GM18951 (cell line): ENCODE measurements at regions not wholly inside any gene's neighbourhood (a gene's known extent, or its start where the extent isn't known, plus 50 kb on each side); places are given as distances from the start of the nearest gene placed in this dataset.

Source experiments
- POLR2A ChIP-seq: IDR thresholded peaks from 4 replicates; pipeline ENCODE4 v1.6.1; 2011; ENCODE audit warnings: mild to moderate bottlenecking; ENCODE audit not compliant: insufficient read length, insufficient read depth; ENCODE audit errors: extremely low read depth
- in situ Hi-C: fragments of 300-500 bp; cut with MboI; formaldehyde crosslinking; loops from one replicate; pipeline ENCODE4 v1.12.0; 2022; ENCODE audit warnings: low sequenced_read_pairs, mixed read lengths, inconsistent platforms; ENCODE audit not compliant: unreplicated experiment

GRCh38 chr21:27646691-27647090, 679.8 kb upstream of the ADAMTS5 start:
- no peak for TF ChIP-seq POLR2A
- in situ Hi-C loops, result no loop called here

- no peak for TF ChIP-seq POLR2A
Measured at GRCh38 chr21:27646056-27646455, 679.2 kb upstream of the ADAMTS5 start.

DNA sequence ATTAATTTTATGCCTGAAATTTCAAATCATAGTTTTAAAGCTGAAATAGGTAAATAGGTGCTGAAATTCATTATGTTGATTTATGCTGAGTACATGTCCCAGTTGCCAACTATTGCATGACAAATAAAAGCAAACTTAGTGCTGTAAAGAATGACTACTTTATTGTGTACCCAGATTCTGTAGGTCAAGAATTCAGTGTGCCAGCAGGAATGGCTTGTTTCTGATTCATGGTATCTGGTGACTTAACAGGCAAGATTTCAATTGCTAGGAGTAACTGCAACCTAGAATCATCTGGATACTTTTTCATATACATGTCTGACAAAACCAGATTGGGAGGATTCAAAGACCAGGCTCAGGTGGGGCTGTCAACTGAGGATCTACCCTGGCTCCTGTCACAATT, 678.4 kb upstream of the ADAMTS5 start:
- no peak for TF ChIP-seq POLR2A
- in situ Hi-C loops, result no loop called here

More at GRCh38 chr21:27646056-27646455, 679.2 kb upstream of the ADAMTS5 start:
- in situ Hi-C loops, result no loop called here

- no peak for TF ChIP-seq POLR2A
- in situ Hi-C loops, result no loop called here
Measured at GRCh38 chr21:27643326-27643725, 676.4 kb upstream of the ADAMTS5 start.

DNA sequence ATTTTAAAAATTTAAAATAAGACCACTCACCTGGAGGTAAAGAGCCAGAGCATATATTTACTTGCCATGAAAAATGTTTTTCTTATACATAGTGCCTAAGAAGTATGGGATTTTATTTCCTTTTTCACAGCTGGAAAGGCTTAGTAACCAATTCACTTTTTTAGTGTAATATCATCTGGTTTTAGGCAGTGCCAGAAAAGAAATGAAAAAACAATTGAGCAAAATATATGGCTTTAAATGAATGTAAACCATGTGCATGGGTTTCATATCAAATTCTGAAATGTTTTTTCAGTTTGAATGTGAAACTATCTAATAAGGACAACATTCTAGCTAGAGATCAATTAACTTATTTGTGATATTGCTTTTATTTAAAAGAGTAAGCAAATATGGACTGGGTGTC, 672.4 kb upstream of the ADAMTS5 start:
- no peak for TF ChIP-seq POLR2A
- in situ Hi-C loops, result no loop called here

DNA sequence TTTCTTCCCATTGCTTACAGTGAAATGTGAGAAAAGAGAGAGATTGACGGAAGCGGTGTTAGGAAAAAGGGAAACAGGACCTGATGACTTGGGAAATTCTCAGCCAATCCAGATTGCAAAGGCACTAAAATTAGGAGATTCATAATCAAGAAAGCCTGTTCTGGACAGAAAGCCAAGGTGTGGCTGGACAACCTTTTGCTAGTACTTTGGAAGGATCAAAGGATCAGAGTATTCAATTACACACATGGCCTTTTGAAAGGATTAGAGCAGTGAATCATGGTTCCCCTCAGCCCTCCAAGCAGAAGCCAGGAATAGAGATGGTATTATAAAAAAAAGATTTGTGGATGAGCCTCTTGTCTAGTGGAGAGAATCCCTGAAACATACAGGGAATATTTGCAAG, 669.8 kb upstream of the ADAMTS5 start:
- TF ChIP-seq POLR2A, result no peak
- in situ Hi-C loops, result no loop called here

GRCh38 chr21:27633631-27634030, 666.7 kb upstream of the ADAMTS5 start:
- TF ChIP-seq POLR2A, result no peak
- in situ Hi-C loops, result no loop called here

DNA sequence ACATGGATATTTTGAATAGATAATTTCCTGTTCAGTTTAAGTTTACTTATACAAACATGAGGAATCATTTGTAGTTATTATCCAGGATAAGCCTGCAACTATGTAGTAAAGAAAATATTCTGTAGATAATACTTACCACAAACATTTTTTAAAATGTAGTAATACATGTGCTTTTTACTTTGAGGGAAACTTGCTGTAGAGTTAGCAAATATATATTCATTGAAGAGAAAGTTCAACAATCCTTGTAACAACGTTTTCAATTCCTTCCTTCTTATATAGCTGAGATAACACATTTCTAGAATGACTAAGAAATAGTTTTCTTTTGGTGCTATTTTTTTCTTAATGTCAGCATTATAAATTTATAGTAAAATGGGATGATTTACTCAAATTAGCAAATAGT, 664.6 kb upstream of the ADAMTS5 start:
- TF ChIP-seq POLR2A, result no peak
- in situ Hi-C loops, result no loop called here

GRCh38 chr21:27622631-27623030, 655.7 kb upstream of the ADAMTS5 start:
- in situ Hi-C loops, result no loop called here
- TF ChIP-seq POLR2A, result no peak

DNA sequence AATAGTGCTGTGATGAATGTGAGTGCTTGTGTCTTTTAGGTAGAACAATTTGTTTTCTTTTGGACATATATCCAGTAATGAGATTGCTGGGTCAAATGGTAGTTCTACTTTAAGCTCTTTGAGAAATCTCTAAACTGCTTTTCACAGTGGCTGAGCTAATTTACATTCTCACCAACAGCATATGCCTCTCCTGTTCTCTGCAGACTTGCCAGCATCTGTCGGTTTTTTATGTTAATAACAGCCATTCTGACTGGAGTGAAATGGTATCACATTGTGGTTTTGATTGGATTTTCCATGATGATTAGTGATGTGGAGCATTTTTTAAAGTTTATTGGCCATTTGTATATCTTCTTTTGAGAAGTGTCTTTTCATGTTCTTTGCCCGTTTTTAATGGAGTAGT, 647.3 kb upstream of the ADAMTS5 start:
- in situ Hi-C loops, result no loop called here
- TF ChIP-seq POLR2A, result no peak

DNA sequence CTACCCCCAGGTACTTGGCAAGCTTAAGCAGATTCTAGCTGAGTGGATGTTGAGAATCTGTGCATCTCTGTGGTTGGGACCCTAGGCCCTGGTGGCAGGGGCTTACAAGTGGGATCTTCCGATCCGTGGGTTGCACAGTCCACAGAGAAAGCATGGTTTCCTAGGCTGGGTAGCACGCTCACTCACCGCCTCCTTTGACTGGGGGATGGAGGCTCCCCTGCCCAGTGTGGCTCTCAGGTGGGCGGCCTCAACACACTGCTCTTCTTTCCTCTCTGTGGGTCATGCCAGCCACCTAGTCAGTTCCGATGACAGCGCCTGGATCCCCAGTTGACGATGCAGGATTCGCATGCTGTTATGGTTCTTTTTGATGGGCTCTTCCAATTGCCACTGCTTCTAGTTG, 639.5 kb upstream of the ADAMTS5 start:
- TF ChIP-seq POLR2A, result no peak
- in situ Hi-C loops, result no loop called here

DNA sequence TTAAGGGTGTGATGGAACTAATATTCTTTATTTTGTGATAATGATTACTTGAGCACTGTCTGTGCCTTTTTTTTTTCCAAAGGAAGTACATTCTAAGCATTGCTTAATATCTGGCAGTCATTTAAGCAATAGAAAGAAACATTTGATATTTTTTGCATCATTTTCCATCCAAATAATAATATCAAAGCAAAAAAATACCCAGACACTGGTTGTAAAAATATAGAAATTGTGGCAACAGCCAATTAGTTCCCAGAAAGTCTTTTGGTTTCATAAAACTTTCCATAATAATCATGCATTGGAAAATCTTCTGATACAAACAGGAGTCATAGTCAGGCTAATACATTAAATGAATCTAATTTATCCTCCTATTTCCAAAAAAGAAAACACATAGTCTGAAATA, 629.3 kb upstream of the ADAMTS5 start:
- in situ Hi-C loops, result no loop called here
- TF ChIP-seq POLR2A, result no peak

GRCh38 chr21:27595716-27596115, 628.8 kb upstream of the ADAMTS5 start:
- no peak for TF ChIP-seq POLR2A
- in situ Hi-C loops, result no loop called here

GRCh38 chr21:27590271-27590670, 623.4 kb upstream of the ADAMTS5 start:
- no peak for TF ChIP-seq POLR2A
- in situ Hi-C loops, result no loop called here

DNA sequence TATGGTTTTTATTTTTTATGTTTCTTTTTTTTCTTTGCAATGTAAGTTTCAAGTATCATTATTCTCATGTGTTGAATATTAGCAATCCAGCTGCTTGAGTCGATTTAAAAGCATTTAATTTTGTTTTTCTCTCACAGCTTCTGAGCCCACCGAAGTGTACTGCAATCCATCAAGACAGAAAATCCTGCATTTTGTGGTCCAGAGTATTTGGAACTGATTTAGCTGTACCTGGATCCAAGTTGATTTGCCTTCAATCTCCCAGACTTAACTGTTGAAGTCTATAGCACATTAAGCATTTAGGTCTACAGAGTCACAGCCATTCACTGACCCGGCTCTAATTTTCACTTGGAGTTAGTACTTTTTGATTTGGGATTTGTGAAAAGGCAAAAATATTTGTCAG, 622.9 kb upstream of the ADAMTS5 start:
- in situ Hi-C loops, result no loop called here
- no peak for TF ChIP-seq POLR2A
